ENCODE measurements at regions not wholly inside any gene's neighbourhood (a gene's known extent, or its start where the extent isn't known, plus 50 kb on each side); places are given as distances from the start of the nearest gene placed in this dataset.
A peak's percentile ranks its signal among the peaks of the same experiment; 100 is the strongest.

- Histone ChIP-seq H3K9me3 (peaks cover 31% of the 10 kb centered on the region), H4K20me1 (no peaks in the 10 kb centered on the region), H3K4me2 (no peak overlapping the region), H3K27ac (no peak overlapping the region), H3K4me1 (peaks cover 21% of the 10 kb centered on the region), H3K4me3 (no peak overlapping the region), H3K27me3 (no peaks in the 10 kb centered on the region), H3K9ac (no peak overlapping the region), H3K36me3 (no peaks in the 10 kb centered on the region)
- no peak for TF ChIP-seq Cebpa-rat (IDR thresholded peaks at IDR 0.05)
Measured at GRCh38 chr2:203646961-203647360, 59.5 kb upstream of the CD28 start.

- no peaks in the 10 kb centered on the region for H4K20me1 ChIP-seq
- H3K9me3 ChIP-seq, result peaks cover 26% of the 10 kb centered on the region
- no peaks in the 10 kb centered on the region for H3K36me3 ChIP-seq
- H3K4me3 ChIP-seq, result no peak overlapping the region
- peaks cover 21% of the 10 kb centered on the region for H3K4me1 ChIP-seq
- TF ChIP-seq Cebpa-rat (IDR thresholded peaks at IDR 0.05), result no peak
- no peak overlapping the region for H3K27ac ChIP-seq
- H3K4me2 ChIP-seq, result no peak overlapping the region
- H3K9ac ChIP-seq, result no peak overlapping the region
- no peaks in the 10 kb centered on the region for H3K27me3 ChIP-seq
Measured at GRCh38 chr2:203647579-203647978, 58.9 kb upstream of the CD28 start.

GRCh38 chr2:203648273-203648672 is 58.2 kb upstream of the CD28 start:
- Histone ChIP-seq H3K27me3 (no peaks in the 10 kb centered on the region), H3K4me2 (no peak overlapping the region), H3K9ac (no peak overlapping the region), H3K4me1 (peaks cover 21% of the 10 kb centered on the region), H3K36me3 (no peaks in the 10 kb centered on the region), H3K27ac (no peak overlapping the region), H4K20me1 (no peaks in the 10 kb centered on the region), H3K9me3 (peaks cover 19% of the 10 kb centered on the region), H3K4me3 (no peak overlapping the region)
- no peak for TF ChIP-seq Cebpa-rat (IDR thresholded peaks at IDR 0.05)

GRCh38 chr2:203649176-203649814 is 57.1 kb upstream of the CD28 start:
- no peak overlapping the region for H3K4me2 ChIP-seq
- H3K27ac ChIP-seq, result no peak overlapping the region
- no peaks in the 10 kb centered on the region for H3K36me3 ChIP-seq
- no peak overlapping the region for H3K9ac ChIP-seq
- TF ChIP-seq Cebpa-rat (IDR thresholded peaks at IDR 0.05), result no peak
- H4K20me1 ChIP-seq, result no peaks in the 10 kb centered on the region
- H3K27me3 ChIP-seq, result no peaks in the 10 kb centered on the region
- H3K4me3 ChIP-seq, result no peak overlapping the region
- peaks cover 21% of the 10 kb centered on the region for H3K4me1 ChIP-seq
- peaks cover 9% of the 10 kb centered on the region for H3K9me3 ChIP-seq

GRCh38 chr2:203650860-203651613 is 55.4 kb upstream of the CD28 start:
- Histone ChIP-seq H3K4me3 (no peak overlapping the region), H3K4me1 (peaks cover 21% of the 10 kb centered on the region), H3K4me2 (peak overlapping the region; percentile 49), H3K9me3 (peaks cover 8% of the 10 kb centered on the region), H4K20me1 (no peaks in the 10 kb centered on the region), H3K9ac (no peak overlapping the region), H3K36me3 (no peaks in the 10 kb centered on the region), H3K27me3 (no peaks in the 10 kb centered on the region), H3K27ac (no peak overlapping the region)
- no peak for TF ChIP-seq Cebpa-rat (IDR thresholded peaks at IDR 0.05)

DNA sequence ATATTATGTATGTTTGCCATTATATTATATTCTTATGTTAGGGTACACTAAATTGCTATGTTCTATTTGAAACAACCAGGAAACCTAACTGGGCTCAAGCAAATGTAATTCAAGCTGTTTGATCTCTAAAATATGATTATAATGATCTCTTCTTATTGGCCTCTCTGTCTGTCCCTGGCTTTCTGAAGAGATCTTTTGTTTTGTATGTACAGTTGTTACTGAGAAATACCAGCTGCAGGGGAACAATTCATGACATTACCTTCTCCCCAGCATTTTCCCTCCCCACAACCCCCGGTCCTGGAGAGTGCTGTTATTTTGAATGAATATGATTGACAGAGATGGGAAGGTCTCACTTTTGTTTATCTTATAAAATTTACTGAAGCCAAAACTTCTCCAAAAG is 54.8 kb upstream of the CD28 start:
- Histone ChIP-seq H3K9ac (no peak overlapping the region), H3K27me3 (no peaks in the 10 kb centered on the region), H3K36me3 (no peaks in the 10 kb centered on the region), H3K4me2 (peak overlapping the region; percentile 49), H3K4me3 (no peak overlapping the region), H3K27ac (no peak overlapping the region), H3K9me3 (peaks cover 2% of the 10 kb centered on the region), H4K20me1 (no peaks in the 10 kb centered on the region), H3K4me1 (peaks cover 21% of the 10 kb centered on the region)
- TF ChIP-seq Cebpa-rat (IDR thresholded peaks at IDR 0.05), result no peak

DNA sequence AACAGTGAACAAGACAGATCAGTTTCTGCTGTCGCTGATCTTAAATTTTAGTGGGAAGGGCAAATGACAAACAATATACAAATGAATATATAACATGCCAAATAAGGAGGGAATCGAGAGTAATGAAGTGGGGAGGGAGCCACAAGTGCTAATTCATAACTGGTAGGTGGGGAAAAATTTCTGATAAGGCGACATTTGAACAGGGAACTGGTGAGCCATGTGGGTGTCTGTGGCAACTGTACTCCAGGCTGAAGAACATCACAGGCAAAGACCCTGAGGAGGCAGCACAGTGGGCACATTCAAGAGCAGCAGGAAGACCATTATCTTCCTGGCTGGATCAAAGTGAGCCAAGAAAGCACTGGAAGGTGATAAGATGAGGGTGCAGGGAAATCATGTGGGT is 51.6 kb upstream of the CD28 start:
- no peak for TF ChIP-seq Cebpa-rat (IDR thresholded peaks at IDR 0.05)
- H3K27ac ChIP-seq, result no peak overlapping the region
- H3K36me3 ChIP-seq, result no peaks in the 10 kb centered on the region
- no peak overlapping the region for H3K9ac ChIP-seq
- H4K20me1 ChIP-seq, result no peaks in the 10 kb centered on the region
- no peak overlapping the region for H3K4me2 ChIP-seq
- H3K4me3 ChIP-seq, result no peak overlapping the region
- H3K9me3 ChIP-seq, result no peaks in the 10 kb centered on the region
- peaks cover 26% of the 10 kb centered on the region for H3K4me1 ChIP-seq
- H3K27me3 ChIP-seq, result no peaks in the 10 kb centered on the region

GRCh38 chr2:203656522-203657287 is 49.7 kb upstream of the CD28 start:
- no peak overlapping the region for H3K9ac ChIP-seq
- H3K27me3 ChIP-seq, result no peaks in the 10 kb centered on the region
- H3K4me1 ChIP-seq, result peaks cover 16% of the 10 kb centered on the region
- no peak overlapping the region for H3K4me2 ChIP-seq
- H3K27ac ChIP-seq, result no peak overlapping the region
- H3K4me3 ChIP-seq, result no peak overlapping the region
- TF ChIP-seq Cebpa-rat (IDR thresholded peaks at IDR 0.05), result no peak
- H3K9me3 ChIP-seq, result no peaks in the 10 kb centered on the region
- no peaks in the 10 kb centered on the region for H3K36me3 ChIP-seq
- H4K20me1 ChIP-seq, result no peaks in the 10 kb centered on the region
